B cell (primary cell): ENCODE measurements at regions not wholly inside any gene's neighbourhood (a gene's known extent, or its start where the extent isn't known, plus 50 kb on each side); places are given as distances from the start of the nearest gene placed in this dataset.

Experiments
- ATAC-seq: fragments of 200-7000 bp; cut with Tn5 transposase; one replicate; pipeline ENCODE4 v1.10.0; 2021; ENCODE audit warnings: low read depth, mild to moderate bottlenecking, moderate number of reproducible peaks, moderate library complexity
- CTCF ChIA-PET: fragments of 350-600 bp; sonication (Branson Sonifier 250); formaldehyde crosslinking; loops from one replicate; lab custom pipeline; 2021; ENCODE audit warnings: antibody characterized with exemption, inconsistent platforms; lab: Charles Lee
- POLR2A ChIA-PET: fragments of 350-600 bp; sonication (Branson Sonifier 250); formaldehyde crosslinking; loops from one replicate; lab custom pipeline; 2021; ENCODE audit warnings: antibody characterized with exemption; lab: Charles Lee
- DNase-seq: peaks from one replicate; pipeline ENCODE4 v3.0.0; 2013
- H2AFZ ChIP-seq: 2 replicates; pipeline ENCODE4 v1.6.1; 2012; ENCODE audit warnings: mild to moderate bottlenecking, low read depth, low read length; ENCODE audit not compliant: insufficient read depth, poor library complexity, severe bottlenecking
- H3K27ac ChIP-seq, 2 donors: 1 replicate in 1 of 2; 2 replicates in 1 of 2; pipeline ENCODE4 v1.5.1; 2012 to 2013; ENCODE audit warnings: low read length in 2 of 2, mild to moderate bottlenecking in 2 of 2, moderate library complexity in 1 of 2
- H3K27me3 ChIP-seq, 4 experiments: fragments of 200-600 bp in 1 of 4; sonication (generic) in 1 of 4; replicated peaks in 1 of 4; 1 replicate in 2 of 4; 2 replicates in 2 of 4; pipeline versions ENCODE4 v1.6.1 to v1.7.0; 2013 to 2016; ENCODE audit warnings: low read length in 3 of 4, mild to moderate bottlenecking in 2 of 4, mixed read lengths in 1 of 4, moderate library complexity in 1 of 4; ENCODE audit not compliant: insufficient read depth in 4 of 4, control insufficient read depth in 3 of 4; ENCODE audit errors: control extremely low read depth in 1 of 4
- H3K36me3 ChIP-seq, 2 experiments: replicated peaks in 1 of 2; 1 replicate in 1 of 2; 2 replicates in 1 of 2; pipeline versions ENCODE4 v1.6.1 to v1.7.1; 2013; ENCODE audit warnings: low read length in 1 of 2; ENCODE audit not compliant: insufficient read depth in 2 of 2, control insufficient read depth in 1 of 2; ENCODE audit errors: control extremely low read depth in 1 of 2, extremely low read depth in 1 of 2
- H3K4me1 ChIP-seq, 2 donors: fragments of 200-600 bp in 1 of 2; sonication (generic) in 1 of 2; 1 replicate in 1 of 2; 2 replicates in 1 of 2; pipeline versions ENCODE4 v1.5.1 to v1.6.1; 2013 to 2017; ENCODE audit warnings: low read length in 2 of 2; ENCODE audit not compliant: control insufficient read depth in 2 of 2, insufficient read depth in 2 of 2
- H3K4me2 ChIP-seq: replicated peaks from 2 replicates; pipeline ENCODE3; 2012; ENCODE audit warnings: mild to moderate bottlenecking, low read depth, low read length; ENCODE audit not compliant: poor library complexity, severe bottlenecking
- H3K4me3 ChIP-seq, 5 experiments: fragments of 200-600 bp in 1 of 5; sonication (generic) in 1 of 5; 1 replicate in 3 of 5; 2 replicates in 2 of 5; pipeline versions ENCODE4 v1.5.1 to v1.7.0; 2011 to 2016; ENCODE audit warnings: low read length in 4 of 5, mild to moderate bottlenecking in 4 of 5, low read depth in 2 of 5, control low read depth in 1 of 5, moderate library complexity in 1 of 5; ENCODE audit not compliant: insufficient read depth in 1 of 5; ENCODE audit errors: control extremely low read depth in 1 of 5, extremely low read depth in 1 of 5
- H3K79me2 ChIP-seq: fragments of 200-600 bp; sonication (generic); one replicate; pipeline ENCODE4 v1.6.0; 2016; ENCODE audit warnings: low read length; ENCODE audit not compliant: control insufficient read depth, insufficient read depth
- H3K9ac ChIP-seq: fragments of 200-600 bp; sonication (generic); 2 replicates; pipeline ENCODE4 v1.6.1; 2017; ENCODE audit warnings: mild to moderate bottlenecking, low read length, moderate library complexity
- H3K9me3 ChIP-seq, 3 donors: one replicate each; pipeline versions ENCODE4 v1.6.1 to v1.7.1; 2013; ENCODE audit warnings: low read length in 2 of 3; ENCODE audit not compliant: control insufficient read depth in 2 of 3, insufficient read depth in 1 of 3; ENCODE audit errors: control extremely low read depth in 1 of 3
- H4K20me1 ChIP-seq: 2 replicates; pipeline ENCODE4 v1.6.0; 2012; ENCODE audit warnings: mild to moderate bottlenecking, low read length; ENCODE audit not compliant: insufficient read depth, control insufficient read depth, poor library complexity, severe bottlenecking
- H3K27ac Mint-ChIP-seq: one replicate; pipeline ENCODE4 v1.8.0; 2021; ENCODE audit warnings: mixed read lengths
- H3K27me3 Mint-ChIP-seq: one replicate; pipeline ENCODE4 v1.8.0; 2021; ENCODE audit warnings: mixed read lengths
- H3K4me1 Mint-ChIP-seq: one replicate; pipeline ENCODE4 v1.8.0; 2021; ENCODE audit warnings: mixed read lengths
- H3K4me3 Mint-ChIP-seq: one replicate; pipeline ENCODE4 v1.8.0; 2021; ENCODE audit warnings: mixed read lengths
- H3K9me3 Mint-ChIP-seq: one replicate; pipeline ENCODE4 v1.8.0; 2022; ENCODE audit warnings: mixed read lengths; ENCODE audit not compliant: insufficient read depth
- CTCF ChIP-seq: fragments of 200-600 bp; IDR thresholded peaks from one replicate; pipeline ENCODE4 v1.8.0; 2022; ENCODE audit warnings: antibody characterized with exemption, mild to moderate bottlenecking
- EZH2 ChIP-seq: IDR thresholded peaks from 2 replicates; pipeline ENCODE4 v1.6.1; 2012; ENCODE audit warnings: borderline replicate concordance, low read depth, mild to moderate bottlenecking, moderate library complexity, low read length; ENCODE audit not compliant: insufficient read depth, poor library complexity, severe bottlenecking
- WGBS: methylation state at CpG from one replicate; pipeline ENCODE4 v1.1.5; 2013; ENCODE audit warnings: missing lambda C conversion rate; ENCODE audit not compliant: insufficient coverage; 5-methylcytosine and 5-hydroxymethylcytosine counted together
- intact Hi-C: fragments of 100-400 bp; cut with micrococcal nuclease; formaldehyde crosslinking; loops from one replicate; pipeline ENCODE4 v1.10.0; 2022

- no peak overlapping the region for H2AFZ ChIP-seq
- peaks cover 4% of the 10 kb centered on the region for H3K27me3 Mint-ChIP-seq
- CTCF ChIA-PET, result no interaction called here
- no CpG with 5 or more reads among the region's 2 CpGs for WGBS
- H3K4me3 Mint-ChIP-seq, result no peak overlapping the region
- H3K27ac Mint-ChIP-seq, result no peak overlapping the region
- no peaks in the 10 kb centered on the region for H3K9me3 Mint-ChIP-seq
- no peaks in the 10 kb centered on the region for H3K79me2 ChIP-seq
- H3K4me2 ChIP-seq, result no peak overlapping the region
- H3K4me1 ChIP-seq, result no peaks in the 10 kb centered on the region
- no peaks in the 10 kb centered on the region for H3K36me3 ChIP-seq
- H3K9ac ChIP-seq, result no peak overlapping the region
- no peak overlapping the region for H3K27ac ChIP-seq
- intact Hi-C loops, result no loop called here
- DNase-seq (no peak), ATAC-seq (no peak)
- H3K4me3 ChIP-seq, result no peak overlapping the region
- H4K20me1 ChIP-seq, result no peaks in the 10 kb centered on the region
- TF ChIP-seq CTCF, result no peak
- TF ChIP-seq EZH2, result no peak
- POLR2A ChIA-PET, result no interaction called here
- no peaks in the 10 kb centered on the region for H3K4me1 Mint-ChIP-seq
- no peaks in the 10 kb centered on the region for H3K27me3 ChIP-seq
- H3K9me3 ChIP-seq, result no peaks in the 10 kb centered on the region
These were observed 168.0 kb upstream of the HMGA2 start for GRCh38 chr12:65656156-65656882.

- no peak for DNase-seq
- intact Hi-C loops, result no loop called here
These were observed 167.4 kb upstream of the HMGA2 start for GRCh38 chr12:65656891-65657351.

More at GRCh38 chr12:65656891-65657351, 167.4 kb upstream of the HMGA2 start:
- Histone ChIP-seq H2AFZ (no peak overlapping the region), H3K9ac (no peak overlapping the region), H4K20me1 (no peaks in the 10 kb centered on the region), H3K9me3 (no peaks in the 10 kb centered on the region), H3K4me3 (no peak overlapping the region), H3K4me1 (no peaks in the 10 kb centered on the region), H3K27me3 (no peaks in the 10 kb centered on the region), H3K36me3 (no peaks in the 10 kb centered on the region), H3K27ac (no peak overlapping the region), H3K4me2 (no peak overlapping the region), H3K79me2 (no peaks in the 10 kb centered on the region)
- ATAC-seq, result no peak
- Mint-ChIP-seq H3K27me3 (peaks cover 4% of the 10 kb centered on the region), H3K4me3 (no peak overlapping the region), H3K27ac (no peak overlapping the region), H3K9me3 (no peaks in the 10 kb centered on the region), H3K4me1 (no peaks in the 10 kb centered on the region)
- TF ChIP-seq EZH2 (no peak), CTCF (no peak)
- CTCF ChIA-PET, result no interaction called here
- WGBS, result 17% methylated on average over 1 of the region's 3 CpGs
- POLR2A ChIA-PET, result no interaction called here
